ENCODE measurements at regions not wholly inside any gene's neighbourhood (a gene's known extent, or its start where the extent isn't known, plus 50 kb on each side); places are given as distances from the start of the nearest gene placed in this dataset.

DNA sequence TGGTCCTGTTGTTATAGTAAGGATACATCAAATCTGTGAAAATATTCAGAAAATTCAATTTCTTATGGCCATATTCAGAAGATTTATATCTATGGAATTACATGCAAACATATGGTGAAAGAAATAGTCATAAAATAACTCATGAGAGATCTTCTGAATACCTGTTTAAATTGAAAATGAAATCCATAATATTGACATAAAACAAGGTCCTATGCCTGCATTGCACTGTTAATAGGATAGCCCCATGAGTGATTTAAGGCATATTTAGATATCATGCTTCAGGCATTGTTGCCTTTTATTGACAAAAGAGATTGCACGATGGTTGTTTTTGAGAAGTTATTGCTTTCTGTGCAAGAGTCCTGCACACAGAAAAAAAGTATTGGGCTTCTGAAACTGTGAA lies 591.7 kb upstream of the ZNF717 start:
- TF ChIP-seq, protein P1, sequence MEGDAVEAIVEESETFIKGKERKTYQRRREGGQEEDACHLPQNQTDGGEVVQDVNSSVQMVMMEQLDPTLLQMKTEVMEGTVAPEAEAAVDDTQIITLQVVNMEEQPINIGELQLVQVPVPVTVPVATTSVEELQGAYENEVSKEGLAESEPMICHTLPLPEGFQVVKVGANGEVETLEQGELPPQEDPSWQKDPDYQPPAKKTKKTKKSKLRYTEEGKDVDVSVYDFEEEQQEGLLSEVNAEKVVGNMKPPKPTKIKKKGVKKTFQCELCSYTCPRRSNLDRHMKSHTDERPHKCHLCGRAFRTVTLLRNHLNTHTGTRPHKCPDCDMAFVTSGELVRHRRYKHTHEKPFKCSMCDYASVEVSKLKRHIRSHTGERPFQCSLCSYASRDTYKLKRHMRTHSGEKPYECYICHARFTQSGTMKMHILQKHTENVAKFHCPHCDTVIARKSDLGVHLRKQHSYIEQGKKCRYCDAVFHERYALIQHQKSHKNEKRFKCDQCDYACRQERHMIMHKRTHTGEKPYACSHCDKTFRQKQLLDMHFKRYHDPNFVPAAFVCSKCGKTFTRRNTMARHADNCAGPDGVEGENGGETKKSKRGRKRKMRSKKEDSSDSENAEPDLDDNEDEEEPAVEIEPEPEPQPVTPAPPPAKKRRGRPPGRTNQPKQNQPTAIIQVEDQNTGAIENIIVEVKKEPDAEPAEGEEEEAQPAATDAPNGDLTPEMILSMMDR (IDR thresholded peaks at IDR 0.05): no peak
- TF ChIP-seq POLR2AphosphoS5 (IDR thresholded peaks at IDR 0.05): no peak

Data from stomach (tissue), 4 donors.